ENCODE measurements at regions not wholly inside any gene's neighbourhood (a gene's known extent, or its start where the extent isn't known, plus 50 kb on each side); places are given as distances from the start of the nearest gene placed in this dataset.
A peak's percentile ranks its signal among the peaks of the same experiment; 100 is the strongest.

DNA sequence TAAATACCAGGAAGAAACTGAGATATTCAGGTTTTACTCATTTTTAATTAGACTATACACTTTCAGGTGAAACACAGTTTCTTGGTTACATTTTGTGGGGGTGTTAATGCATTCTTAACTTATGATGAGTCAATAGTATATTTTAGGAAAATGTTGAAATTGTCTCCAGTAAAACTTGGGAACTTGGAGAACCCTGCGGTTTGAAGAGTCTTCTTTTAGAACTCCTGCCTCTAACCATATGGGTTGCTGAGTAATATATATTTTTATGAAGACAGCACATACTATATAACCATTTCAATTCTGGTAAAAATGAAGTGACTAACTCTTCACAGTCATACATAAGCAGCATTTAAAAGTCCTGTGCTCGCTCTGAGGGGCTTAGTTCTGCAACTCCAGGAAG lies 308.2 kb upstream of the LRATD1 start:
- no peak overlapping the region for H3K4me3 Mint-ChIP-seq
- Histone ChIP-seq H3K27me3 (ENCODE audit: insufficient read depth) (no peaks in the 10 kb centered on the region), H4K20me1 (replicated peaks; ENCODE audit: insufficient read depth) (no peaks in the 10 kb centered on the region), H3K36me3 (ENCODE audit: insufficient read depth) (no peaks in the 10 kb centered on the region), H3K9me2 (ENCODE audit: insufficient read depth) (peaks cover 6% of the 10 kb centered on the region; the same call in 1 of the 2 replicates), H3K79me2 (replicated peaks; ENCODE audit: insufficient read depth) (no peaks in the 10 kb centered on the region), H3K4me1 (ENCODE audit: insufficient read depth) (no peaks in the 10 kb centered on the region), H3K27ac (ENCODE audit: low read depth) (no peak overlapping the region), H3F3A (replicated peaks; ENCODE audit: low read depth) (no peaks in the 10 kb centered on the region), H2AFZ (no peak overlapping the region), H3K4me2 (no peak overlapping the region), H3K4me3 (no peak overlapping the region)
- H3K9me3 Mint-ChIP-seq: no peaks in the 10 kb centered on the region
- H3K4me1 Mint-ChIP-seq: peaks cover 5% of the 10 kb centered on the region
- H3K27ac Mint-ChIP-seq: no peak overlapping the region
- H3K36me3 Mint-ChIP-seq (ENCODE audit: low read depth): no peaks in the 10 kb centered on the region
- TF ChIP-seq, protein P1, sequence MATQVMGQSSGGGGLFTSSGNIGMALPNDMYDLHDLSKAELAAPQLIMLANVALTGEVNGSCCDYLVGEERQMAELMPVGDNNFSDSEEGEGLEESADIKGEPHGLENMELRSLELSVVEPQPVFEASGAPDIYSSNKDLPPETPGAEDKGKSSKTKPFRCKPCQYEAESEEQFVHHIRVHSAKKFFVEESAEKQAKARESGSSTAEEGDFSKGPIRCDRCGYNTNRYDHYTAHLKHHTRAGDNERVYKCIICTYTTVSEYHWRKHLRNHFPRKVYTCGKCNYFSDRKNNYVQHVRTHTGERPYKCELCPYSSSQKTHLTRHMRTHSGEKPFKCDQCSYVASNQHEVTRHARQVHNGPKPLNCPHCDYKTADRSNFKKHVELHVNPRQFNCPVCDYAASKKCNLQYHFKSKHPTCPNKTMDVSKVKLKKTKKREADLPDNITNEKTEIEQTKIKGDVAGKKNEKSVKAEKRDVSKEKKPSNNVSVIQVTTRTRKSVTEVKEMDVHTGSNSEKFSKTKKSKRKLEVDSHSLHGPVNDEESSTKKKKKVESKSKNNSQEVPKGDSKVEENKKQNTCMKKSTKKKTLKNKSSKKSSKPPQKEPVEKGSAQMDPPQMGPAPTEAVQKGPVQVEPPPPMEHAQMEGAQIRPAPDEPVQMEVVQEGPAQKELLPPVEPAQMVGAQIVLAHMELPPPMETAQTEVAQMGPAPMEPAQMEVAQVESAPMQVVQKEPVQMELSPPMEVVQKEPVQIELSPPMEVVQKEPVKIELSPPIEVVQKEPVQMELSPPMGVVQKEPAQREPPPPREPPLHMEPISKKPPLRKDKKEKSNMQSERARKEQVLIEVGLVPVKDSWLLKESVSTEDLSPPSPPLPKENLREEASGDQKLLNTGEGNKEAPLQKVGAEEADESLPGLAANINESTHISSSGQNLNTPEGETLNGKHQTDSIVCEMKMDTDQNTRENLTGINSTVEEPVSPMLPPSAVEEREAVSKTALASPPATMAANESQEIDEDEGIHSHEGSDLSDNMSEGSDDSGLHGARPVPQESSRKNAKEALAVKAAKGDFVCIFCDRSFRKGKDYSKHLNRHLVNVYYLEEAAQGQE (IDR thresholded peaks at IDR 0.05; ENCODE audit: unreplicated experiment): no peak
- no peak for DNase-seq (ENCODE audit: low spot score)
- no peak for ATAC-seq
- no peaks in the 10 kb centered on the region for H3K27me3 Mint-ChIP-seq (ENCODE audit: insufficient read depth, low read depth, poor library complexity)

DNA sequence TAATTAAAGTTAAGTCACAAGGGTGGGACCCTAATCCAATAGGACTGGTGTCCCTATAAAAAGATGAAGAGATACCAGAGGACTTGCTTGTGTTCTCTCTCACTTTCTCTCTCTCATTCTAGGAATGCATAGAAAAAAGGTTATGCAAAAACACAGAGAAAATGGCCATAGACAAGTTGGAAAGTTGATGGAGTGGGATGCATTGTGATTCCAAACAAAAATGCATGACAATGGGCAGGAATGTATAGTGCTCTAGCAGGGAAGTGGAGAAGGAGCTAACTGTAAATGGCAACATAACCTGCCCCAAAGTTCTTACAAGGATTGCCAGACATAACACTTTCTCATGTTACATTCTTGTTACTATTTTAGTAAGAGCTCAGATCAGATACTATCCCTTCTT lies 301.6 kb upstream of the LRATD1 start:
- no peaks in the 10 kb centered on the region for H3K9me2 ChIP-seq (ENCODE audit: insufficient read depth)
- H3K36me3 Mint-ChIP-seq (ENCODE audit: low read depth): no peaks in the 10 kb centered on the region
- H3K27ac ChIP-seq (ENCODE audit: low read depth): no peak overlapping the region
- H3K4me2 ChIP-seq: peak overlapping the region; percentile 8; the same call in 1 of the 2 replicates
- DNase-seq (ENCODE audit: low spot score): peak; percentile 80
- no peak overlapping the region for H3K4me3 ChIP-seq
- H3K79me2 ChIP-seq (replicated peaks; ENCODE audit: insufficient read depth): no peaks in the 10 kb centered on the region
- no peaks in the 10 kb centered on the region for H3F3A ChIP-seq (replicated peaks; ENCODE audit: low read depth)
- no peak overlapping the region for H2AFZ ChIP-seq
- ATAC-seq: peak; percentile 90
- peaks cover 10% of the 10 kb centered on the region for H3K4me1 ChIP-seq (ENCODE audit: insufficient read depth)
- no peak overlapping the region for H3K27ac Mint-ChIP-seq
- H4K20me1 ChIP-seq (replicated peaks; ENCODE audit: insufficient read depth): no peaks in the 10 kb centered on the region
- no peaks in the 10 kb centered on the region for H3K36me3 ChIP-seq (ENCODE audit: insufficient read depth)
- no peaks in the 10 kb centered on the region for H3K27me3 ChIP-seq (ENCODE audit: insufficient read depth)
- H3K27me3 Mint-ChIP-seq (ENCODE audit: insufficient read depth, low read depth, poor library complexity): no peaks in the 10 kb centered on the region
- no peak overlapping the region for H3K4me3 Mint-ChIP-seq
- H3K4me1 Mint-ChIP-seq: peaks cover 19% of the 10 kb centered on the region
- H3K9me3 Mint-ChIP-seq: no peaks in the 10 kb centered on the region
- TF ChIP-seq CREB1 (CRISPR knock-in tag; IDR thresholded peaks at IDR 0.05; ENCODE audit: low read depth) (no peak), POLR2AphosphoS5 (IDR thresholded peaks at IDR 0.05; ENCODE audit: low read depth) (peak; percentile 39; the same call in 1 of the 2 replicates), NANOG (IDR thresholded peaks at IDR 0.05; ENCODE audit: borderline replicate concordance) (peak; percentile 58; the same call in 1 of the 2 replicates)
- TF ChIP-seq, protein P2, sequence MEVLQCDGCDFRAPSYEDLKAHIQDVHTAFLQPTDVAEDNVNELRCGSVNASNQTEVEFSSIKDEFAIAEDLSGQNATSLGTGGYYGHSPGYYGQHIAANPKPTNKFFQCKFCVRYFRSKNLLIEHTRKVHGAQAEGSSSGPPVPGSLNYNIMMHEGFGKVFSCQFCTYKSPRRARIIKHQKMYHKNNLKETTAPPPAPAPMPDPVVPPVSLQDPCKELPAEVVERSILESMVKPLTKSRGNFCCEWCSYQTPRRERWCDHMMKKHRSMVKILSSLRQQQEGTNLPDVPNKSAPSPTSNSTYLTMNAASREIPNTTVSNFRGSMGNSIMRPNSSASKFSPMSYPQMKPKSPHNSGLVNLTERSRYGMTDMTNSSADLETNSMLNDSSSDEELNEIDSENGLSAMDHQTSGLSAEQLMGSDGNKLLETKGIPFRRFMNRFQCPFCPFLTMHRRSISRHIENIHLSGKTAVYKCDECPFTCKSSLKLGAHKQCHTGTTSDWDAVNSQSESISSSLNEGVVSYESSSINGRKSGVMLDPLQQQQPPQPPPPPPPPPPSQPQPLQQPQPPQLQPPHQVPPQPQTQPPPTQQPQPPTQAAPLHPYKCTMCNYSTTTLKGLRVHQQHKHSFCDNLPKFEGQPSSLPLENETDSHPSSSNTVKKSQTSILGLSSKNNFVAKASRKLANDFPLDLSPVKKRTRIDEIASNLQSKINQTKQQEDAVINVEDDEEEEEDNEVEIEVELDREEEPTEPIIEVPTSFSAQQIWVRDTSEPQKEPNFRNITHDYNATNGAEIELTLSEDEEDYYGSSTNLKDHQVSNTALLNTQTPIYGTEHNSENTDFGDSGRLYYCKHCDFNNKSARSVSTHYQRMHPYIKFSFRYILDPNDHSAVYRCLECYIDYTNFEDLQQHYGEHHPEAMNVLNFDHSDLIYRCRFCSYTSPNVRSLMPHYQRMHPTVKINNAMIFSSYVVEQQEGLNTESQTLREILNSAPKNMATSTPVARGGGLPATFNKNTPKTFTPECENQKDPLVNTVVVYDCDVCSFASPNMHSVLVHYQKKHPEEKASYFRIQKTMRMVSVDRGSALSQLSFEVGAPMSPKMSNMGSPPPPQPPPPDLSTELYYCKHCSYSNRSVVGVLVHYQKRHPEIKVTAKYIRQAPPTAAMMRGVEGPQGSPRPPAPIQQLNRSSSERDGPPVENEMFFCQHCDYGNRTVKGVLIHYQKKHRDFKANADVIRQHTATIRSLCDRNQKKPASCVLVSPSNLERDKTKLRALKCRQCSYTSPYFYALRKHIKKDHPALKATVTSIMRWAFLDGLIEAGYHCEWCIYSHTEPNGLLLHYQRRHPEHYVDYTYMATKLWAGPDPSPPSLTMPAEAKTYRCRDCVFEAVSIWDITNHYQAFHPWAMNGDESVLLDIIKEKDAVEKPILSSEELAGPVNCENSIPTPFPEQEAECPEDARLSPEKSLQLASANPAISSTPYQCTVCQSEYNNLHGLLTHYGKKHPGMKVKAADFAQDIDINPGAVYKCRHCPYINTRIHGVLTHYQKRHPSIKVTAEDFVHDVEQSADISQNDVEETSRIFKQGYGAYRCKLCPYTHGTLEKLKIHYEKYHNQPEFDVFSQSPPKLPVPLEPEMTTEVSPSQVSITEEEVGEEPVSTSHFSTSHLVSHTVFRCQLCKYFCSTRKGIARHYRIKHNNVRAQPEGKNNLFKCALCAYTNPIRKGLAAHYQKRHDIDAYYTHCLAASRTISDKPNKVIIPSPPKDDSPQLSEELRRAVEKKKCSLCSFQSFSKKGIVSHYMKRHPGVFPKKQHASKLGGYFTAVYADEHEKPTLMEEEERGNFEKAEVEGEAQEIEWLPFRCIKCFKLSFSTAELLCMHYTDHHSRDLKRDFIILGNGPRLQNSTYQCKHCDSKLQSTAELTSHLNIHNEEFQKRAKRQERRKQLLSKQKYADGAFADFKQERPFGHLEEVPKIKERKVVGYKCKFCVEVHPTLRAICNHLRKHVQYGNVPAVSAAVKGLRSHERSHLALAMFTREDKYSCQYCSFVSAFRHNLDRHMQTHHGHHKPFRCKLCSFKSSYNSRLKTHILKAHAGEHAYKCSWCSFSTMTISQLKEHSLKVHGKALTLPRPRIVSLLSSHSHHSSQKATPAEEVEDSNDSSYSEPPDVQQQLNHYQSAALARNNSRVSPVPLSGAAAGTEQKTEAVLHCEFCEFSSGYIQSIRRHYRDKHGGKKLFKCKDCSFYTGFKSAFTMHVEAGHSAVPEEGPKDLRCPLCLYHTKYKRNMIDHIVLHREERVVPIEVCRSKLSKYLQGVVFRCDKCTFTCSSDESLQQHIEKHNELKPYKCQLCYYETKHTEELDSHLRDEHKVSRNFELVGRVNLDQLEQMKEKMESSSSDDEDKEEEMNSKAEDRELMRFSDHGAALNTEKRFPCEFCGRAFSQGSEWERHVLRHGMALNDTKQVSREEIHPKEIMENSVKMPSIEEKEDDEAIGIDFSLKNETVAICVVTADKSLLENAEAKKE (CRISPR knock-in tag; IDR thresholded peaks at IDR 0.05): peak; percentile 86
